Hematopoietic multipotent progenitor cell treated with erythropoietin and hydrocortisone succinate and interleukin-3 and kit ligand, for 8 days (in vitro differentiated cells): ENCODE measurements at regions not wholly inside any gene's neighbourhood (a gene's known extent, or its start where the extent isn't known, plus 50 kb on each side); places are given as distances from the start of the nearest gene placed in this dataset.
"Not testable (repeated sequence)": the region's sequence is repeated elsewhere in the genome, so short reads cannot be mapped to it uniquely, and the experiment has no call there.

Experiments
- DNase-seq: peaks from one replicate; pipeline ENCODE4 v3.0.0-alpha.2; 2015

DNA sequence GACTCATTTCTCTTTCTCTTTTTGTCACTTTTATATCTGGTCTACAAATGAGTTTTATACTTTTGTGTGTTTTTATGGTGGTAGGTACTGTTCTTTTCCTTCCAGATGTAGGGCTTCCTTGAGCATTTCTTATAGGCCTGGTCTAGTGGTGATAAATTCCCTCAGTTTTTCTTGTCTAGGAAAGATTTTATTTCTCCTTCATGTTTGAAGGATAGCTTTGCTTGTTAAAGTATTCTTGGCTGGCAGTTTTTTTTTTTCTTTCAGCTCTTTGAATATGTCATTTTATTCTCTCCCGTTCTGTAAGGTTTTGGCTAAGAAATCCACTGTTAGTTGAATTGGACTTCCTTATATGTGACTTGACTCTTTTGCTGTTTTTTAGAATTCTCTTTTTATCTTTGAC lies 292.7 kb downstream of the RPS24 start:
- DNase-seq = no peak

DNA sequence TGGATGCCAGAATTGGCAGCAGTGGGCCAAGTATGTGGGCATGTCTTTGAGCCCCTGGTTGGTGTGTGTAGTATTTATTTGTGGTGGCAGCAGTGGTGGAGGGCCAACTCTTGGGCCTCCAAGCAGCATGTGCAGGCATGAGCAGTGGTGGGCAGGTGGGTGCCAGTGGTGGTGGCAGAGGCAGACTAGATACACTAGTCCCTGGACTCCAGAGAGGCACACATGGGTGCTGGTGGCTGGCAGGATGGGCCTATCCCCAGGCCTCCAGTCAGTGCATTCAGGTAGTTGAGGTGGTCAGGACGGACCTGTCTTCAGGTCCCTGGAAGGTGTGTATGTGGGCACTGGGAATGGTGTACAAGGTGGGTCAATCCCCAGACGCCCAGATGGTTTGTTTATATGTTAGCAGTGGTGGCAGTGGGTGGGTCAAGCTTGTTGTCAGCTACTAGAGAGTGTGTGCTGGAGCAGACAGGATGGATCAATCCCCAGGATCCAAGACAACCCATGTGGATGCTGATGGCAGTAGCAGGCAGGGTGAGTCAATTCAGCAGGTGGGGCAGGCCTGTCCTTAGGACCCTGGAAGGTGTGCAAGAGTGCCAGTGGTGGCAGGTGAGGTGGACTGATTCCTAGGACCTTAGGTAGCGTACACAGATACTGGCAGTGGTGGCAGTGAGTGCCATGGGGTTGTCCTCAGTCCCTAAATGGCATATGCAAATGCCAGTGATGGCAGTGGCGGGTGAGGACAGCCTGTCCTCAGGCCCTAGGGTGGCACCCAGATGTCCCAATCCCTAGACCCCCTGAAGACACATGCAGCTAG lies 294.3 kb downstream of the RPS24 start:
- no peak for DNase-seq

DNA sequence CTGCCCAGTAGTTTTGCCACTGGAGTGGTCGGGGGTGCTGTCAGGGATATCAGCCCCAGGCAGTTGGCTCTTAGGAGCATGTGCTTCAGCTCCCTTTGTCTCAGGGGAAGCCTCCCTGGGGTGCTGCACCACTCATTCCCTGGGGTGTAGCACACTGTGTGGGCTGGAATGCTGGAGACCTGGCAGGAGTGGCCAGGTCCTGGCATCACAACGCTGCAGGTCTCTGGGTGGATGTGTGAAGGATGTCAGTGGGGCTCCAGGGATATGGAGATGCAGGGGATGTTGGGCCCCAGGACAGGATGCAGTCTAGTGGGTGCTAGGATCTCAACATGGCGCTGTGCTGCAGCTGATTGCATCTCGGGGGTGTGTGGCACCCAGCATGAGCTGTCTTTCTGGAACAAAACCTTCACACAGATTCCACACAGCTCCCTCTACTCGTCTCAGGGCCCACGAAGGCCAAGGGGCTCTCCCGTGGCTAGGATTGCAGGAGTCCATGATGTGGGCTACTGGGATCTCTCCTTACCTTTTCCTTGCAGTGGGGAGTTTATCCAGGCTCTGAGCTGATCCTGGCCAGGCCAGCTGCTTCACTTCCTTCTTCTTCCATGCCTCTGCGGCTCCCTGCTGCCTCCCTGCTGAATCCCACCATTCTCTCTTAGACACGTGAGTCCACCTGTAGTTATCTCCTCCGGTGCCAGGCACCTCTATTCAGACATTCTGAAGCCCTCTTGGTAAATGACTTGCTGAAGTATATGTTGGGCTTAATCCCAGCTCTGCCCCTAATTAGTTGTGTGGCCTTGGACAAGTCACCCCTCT lies 295.1 kb downstream of the RPS24 start:
- no peak for DNase-seq

DNA sequence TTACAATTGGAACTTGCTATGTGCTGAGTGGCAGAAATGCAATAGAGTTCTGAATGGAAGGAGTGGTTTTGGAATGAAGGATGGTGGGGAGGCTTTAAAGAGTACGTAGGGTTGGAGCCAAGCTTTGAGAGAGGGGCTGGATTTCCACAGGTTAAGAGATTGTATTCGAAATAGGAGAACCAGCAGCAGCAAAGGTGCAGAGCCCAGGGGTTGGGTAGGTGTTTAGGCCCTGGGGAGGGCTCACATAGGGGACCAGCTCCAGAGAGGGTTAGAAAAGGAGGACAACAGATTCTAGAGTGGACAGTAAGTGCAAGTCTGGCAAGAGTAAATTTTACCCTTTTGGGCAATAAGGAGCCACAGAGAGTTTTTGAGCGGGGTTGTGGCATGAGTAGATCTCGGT lies 297.2 kb downstream of the RPS24 start:
- DNase-seq = no peak

DNA sequence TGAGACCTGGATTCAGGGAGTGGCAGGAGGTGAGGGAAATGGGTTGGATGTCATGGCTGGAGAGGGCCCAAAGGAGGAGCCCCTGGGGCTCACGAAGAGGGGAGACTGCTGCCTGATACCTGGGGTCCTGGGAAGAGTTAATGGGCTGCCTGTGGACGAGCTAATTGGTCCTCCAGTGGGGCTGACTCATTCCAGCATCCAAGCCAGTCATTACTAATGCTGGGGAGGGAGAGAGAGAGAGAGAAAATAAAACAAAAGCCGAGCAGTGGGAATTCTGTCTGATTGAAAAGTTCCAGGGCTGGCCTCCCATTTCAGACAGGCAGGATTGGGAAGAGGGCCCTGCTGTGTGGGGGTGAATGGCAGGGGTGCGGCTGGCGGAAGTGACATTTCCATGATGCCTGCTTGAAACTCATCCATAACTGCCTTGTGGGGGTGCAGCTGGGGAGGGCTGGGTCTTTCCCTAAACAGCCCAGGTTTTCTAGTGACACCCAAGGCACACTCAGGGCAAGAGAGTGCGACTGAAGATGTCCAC lies 297.8 kb downstream of the RPS24 start:
- no peak for DNase-seq

DNA sequence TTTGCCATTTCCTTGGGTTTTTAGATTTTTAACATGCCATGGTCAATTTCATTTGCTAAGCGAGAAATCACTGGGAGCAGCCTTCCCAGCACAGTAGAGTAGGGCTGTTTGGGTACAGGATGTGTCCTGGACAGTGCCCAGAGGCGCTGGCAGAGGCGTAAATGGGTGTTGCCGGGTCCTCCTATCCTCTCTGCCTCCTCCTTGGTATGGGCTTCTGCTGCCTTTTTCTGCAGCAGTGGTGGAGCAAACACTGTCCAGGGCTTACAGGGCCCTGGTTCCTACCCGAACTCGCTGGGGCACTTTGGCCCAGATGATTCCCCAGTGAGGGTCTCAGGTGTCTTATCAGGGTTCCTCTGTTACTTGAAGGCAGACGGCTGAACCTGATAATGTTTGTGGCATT lies 298.3 kb downstream of the RPS24 start:
- no peak for DNase-seq

DNA sequence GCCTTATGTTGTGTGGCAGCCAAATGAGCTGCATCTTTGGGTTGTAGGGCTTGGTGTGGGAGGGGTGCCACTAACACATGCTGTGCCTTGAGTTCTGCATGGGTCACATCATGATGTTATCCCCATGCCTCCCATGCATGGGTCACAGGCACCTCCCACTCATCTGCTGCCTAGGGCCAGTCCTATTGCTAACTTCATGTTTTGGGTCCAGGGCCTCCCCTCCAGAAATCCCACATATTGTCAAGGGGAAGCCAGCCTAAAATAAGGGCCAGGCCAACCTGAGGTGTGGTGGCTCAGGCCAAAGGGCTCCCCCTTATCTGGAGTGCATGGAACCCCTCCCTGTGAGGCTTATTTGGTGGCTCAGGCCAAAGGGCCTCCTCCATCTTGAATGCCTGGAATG lies 299.0 kb downstream of the RPS24 start:
- no peak for DNase-seq

DNA sequence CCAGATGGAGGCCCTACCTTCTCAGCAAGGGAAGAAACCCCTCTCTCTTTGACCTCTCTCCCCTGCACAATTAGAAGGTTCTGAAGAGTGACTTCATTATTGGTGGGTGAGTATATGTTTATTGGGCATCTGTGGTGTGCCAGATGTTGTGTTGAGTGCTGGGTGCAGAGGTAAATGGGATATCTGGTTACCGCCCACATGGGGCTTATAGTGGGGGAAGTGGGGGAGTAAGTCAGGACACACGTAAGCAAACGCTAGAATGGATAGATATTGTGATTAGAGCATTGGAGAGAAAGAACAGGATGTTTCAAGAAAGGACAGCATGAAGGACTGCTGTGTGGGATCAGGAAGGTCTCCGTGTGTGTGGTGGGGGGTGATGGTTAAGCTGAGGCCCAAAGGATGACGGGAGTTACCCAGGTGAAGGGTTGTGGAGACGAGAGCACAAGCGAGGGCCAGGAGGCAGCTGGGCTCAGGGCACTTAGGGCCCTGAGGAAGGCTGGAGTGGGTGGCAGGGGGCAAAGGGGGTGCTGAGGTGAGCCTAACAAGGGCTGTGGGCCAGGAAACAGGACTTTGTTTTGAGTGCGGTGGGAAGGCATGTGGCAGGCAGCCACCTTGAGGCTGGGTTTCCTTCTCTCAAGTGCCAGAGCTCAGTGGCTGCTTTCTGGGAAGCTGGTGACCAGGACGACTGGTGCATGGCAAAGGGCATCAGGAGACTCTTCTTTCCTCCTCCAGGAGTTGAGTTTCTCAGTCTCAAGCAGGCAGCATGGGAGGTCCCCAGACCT lies 299.9 kb downstream of the RPS24 start:
- DNase-seq = no peak

DNA sequence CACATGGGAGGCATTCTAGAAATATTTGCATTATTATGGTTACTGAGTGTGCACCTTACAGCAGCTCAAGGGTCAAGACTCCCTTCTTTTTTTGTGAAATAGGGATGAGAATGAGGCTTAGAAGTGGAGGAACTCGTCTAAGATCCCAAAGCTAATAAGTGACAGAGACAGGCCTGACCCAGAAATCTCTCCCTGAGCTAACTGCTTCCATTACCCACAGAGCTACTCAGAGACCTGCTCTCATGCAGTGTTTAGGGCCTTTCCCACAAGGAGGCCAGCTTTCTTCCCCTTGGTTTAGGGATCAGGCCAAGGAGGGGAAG lies 301.7 kb downstream of the RPS24 start:
- no peak for DNase-seq

DNA sequence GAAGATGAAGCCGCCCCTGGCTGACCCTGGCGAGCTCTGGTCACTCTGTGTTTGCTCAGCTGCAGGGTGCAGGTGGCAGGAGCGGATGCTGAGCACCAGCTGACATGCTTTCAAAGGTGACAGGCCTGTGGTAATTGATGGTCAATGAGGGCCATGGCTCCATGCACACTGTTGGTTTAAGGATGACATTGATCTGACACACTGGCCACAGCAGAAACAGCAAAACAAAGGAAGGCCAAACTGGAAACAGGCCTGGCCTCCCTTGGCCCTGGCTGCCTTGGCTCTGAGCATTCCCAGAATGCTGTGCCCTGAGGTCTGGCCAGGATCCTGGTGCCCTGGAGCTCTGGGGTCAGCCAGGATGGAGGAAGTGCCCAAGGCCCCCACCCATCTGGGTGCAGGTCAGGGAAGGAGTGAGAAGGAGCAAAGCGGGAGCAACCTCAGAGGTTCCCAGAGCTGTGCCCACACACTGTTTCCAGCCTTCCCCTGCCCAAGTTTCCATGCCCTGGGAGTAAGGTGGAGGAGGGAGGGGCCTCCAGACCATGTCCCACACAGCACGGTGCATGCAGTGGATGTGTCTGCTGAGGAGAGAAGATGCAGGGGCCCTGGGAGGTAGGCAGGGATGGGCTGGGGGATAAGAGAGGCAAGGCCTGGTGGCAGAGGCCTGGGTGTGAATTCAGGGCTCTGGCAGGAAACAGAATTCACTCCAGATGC lies 302.2 kb downstream of the RPS24 start:
- DNase-seq = no peak

DNA sequence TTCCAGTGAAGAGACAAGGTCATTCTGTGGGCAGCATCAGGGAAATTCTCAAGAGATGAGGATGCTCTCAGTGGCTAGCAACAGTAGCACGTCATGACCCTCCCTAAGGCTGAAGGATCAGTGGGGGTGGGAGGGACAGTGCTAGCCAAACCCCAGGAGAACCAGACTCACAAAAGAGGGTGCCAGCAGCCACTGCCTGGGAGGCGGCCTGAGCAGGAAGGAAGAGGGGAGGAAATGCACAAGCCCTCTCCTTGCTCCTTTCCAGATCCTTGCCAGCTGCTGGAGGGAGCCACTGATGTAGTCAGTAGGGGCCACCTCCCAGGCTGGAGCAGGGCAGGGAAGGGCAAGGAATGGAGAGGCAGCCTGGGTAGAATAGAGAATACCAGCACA lies 302.7 kb downstream of the RPS24 start:
- no peak for DNase-seq

DNA sequence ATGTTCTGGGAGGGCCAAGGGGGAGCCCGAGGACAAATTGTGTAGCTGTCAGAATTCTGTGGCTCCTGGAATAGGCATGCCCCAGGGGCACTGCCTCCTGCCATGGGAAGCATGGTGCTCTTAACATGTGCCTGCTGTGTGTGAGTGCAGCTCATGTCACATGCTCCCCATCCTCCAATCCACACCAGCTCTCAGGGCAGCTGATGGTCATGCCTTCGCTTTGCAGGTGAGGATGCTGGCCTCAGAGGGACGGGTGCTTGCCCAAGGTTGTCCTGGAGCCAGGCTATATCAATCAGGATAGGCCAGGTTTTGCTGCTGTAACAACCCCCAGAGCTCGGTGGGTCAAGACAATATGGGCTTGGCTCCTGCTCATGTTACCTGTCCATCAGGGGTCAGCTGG lies 303.4 kb downstream of the RPS24 start:
- no peak for DNase-seq

DNA sequence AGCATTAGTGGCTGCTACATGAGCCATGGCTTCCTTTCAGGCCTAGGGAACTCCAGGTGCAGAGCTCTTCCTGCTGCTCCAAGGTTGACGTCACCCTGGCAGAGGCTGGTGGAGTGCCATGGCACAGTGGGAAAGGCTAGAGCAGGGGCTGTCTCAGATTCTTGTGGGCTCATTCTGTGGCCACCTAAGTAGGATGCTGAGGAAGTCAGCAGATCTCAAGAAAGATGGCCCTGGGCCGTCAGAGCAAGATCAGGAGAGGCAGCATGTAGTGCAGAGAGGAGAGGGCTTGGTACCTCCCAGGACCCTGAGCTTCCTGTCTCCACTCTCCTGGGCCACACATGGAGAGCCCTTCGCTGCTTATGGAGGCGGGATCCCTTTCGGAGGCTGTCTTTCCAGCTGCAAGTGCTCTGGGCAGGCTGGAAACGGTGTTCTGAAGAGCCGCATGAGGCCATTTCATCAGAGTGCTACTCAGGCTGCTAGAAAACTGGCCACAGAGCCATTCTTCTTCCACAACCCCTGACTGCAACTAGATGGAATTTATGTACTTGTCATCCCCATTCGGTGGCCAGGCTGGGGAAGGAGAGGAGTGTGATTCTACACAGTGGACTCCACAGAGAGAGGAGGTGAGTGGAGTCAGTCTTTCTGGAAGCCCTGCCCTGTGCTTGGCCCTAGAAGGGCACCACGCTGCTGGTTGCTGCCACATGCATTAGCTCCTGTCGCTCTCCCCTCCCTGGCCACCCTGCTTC lies 304.2 kb downstream of the RPS24 start:
- no peak for DNase-seq

DNA sequence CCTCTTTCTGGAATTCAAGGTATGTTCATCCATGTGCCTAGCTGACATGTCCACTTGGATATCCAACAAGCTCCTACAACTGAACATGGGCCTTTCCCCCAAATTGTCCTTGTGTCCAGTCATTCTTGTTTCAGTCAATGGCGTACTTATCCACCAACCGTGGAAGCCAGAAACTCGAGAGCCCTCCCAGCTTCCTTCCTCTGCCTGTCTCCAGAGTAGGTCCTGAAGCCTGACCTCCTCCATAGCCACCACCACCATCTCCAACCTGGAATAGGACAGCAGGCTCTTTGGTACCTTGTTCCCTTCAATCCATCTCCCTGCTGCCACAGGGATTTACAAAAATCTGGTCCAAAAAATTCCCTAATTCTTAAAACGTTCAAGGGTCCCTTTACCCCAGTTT lies 305.1 kb downstream of the RPS24 start:
- no peak for DNase-seq

DNA sequence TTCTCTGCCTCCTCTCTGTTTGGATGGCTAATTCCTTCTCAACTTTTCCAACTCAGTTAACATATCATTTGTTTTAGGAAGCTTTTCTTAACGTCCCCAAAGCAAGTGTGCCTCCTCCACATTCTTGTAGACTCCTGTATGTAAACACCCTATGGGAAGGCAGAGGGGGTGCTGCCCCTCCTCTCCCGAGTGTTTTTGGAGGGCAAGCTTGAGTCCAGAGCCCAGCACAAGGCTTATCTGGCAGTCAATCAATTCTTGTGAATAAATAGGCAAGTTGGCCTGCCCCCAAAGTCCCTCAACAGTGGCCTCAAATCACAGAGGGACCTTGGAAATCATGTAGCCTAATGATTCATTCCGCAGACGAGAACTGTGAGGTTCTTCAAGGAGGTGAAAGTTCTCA lies 305.6 kb downstream of the RPS24 start:
- DNase-seq = no peak

DNA sequence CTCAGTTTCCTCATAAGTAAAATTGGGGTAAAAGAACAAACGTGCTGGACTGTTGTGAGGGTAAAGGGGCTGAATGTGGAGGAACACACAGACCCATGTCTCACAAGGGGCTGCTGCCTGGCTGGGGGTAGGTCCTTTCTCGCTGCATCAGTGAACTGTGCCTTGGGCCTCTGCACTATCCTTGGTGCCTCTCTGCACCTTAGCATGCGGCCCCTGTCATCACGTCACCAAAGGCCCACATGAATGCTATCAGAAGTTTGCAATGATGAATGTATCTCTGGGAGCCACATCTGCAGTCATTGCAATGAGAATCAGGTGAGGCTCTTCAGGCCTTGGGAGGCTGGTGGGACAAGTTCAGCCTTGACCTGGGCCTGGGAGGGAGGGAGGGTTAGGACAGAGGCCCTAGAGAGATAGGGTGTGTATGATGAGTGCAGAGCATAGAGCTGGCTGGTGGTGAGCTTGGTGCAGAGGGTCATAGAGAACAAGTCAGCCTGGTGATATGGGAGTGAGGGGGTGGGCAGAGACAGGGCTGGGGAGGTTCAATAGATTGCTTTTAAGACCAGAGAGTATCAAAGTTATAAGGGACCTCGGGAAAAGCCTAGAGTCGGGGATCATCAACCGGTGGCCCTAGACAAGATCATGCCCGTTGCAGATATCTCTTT lies 308.4 kb downstream of the RPS24 start:
- no peak for DNase-seq

DNA sequence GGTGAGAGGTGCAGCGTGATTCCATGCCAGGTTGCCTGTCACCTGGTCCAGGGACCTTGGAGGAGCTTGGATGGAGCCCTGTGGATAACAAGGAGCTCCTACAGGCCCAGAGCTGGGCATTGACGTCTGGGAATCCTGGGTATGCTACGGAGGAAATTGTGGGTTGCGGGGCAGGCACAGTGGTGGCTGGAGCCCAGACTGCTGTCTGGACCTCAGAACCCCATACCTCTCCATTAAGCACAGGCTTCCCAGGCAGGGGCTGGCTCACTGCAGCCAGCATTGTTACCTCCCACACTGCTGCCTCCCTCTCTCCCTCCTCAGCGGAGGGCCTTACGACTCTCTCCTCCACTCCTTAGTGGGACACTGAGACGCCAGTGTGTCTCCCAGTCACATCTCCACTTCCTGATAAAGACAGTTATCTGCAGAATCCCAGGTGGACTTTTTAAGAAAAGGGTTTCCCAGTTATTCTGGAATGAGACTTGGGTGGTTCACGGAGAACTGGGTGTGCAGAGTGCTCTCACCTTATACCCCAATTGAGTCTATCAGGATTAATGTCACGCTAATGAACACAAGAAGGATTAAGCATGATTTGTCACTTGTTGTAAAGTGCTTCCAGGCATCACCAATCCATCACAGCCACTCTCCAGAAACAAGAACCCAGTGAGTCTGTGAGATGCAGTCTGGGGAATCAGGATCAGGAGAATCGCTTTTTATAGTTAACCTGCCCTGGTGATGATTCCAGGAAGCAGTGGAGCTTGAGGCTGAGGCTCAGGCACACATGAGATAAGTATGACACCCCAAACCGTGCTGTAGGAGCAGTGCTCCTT lies 309.4 kb downstream of the RPS24 start:
- DNase-seq = no peak

DNA sequence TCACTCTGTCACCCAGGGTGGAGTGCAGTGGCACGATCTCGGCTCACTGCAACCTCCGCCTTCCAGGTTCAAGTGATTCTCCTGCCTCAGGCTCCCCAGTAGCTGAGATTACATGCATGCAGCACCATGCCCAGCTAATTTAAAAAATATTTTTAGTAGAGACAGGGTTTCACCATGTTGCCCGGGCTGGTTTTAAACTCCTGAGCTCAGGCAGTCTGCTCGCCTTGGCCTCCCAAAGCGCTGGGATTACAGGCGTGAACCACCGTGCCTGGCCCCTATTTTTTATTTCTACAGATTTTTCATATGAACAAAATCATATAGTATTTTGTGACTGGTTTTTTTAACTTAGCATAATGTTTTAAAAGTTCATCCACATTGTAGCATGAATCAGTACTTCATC lies 310.6 kb downstream of the RPS24 start:
- not testable (repeated sequence) for DNase-seq

DNA sequence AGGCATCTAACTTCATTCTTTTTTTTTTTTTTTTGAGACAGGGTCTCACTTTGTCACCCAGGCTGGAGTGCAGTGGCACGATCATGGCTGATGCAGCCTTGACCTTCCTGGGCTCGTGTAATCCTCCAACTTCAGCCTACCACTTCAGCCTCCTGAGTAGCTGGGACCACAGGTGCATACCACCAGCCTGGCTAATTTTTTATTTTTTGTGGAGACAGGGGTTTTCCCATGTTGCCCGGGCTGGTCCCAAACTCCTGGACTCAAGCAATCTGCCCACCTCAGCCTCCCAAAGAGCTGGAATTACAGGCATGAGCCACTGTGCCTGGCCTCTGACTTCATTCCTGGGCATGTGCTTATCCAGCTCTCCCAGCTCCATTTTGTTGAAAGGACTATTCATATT lies 311.9 kb downstream of the RPS24 start:
- DNase-seq = not testable (repeated sequence)

DNA sequence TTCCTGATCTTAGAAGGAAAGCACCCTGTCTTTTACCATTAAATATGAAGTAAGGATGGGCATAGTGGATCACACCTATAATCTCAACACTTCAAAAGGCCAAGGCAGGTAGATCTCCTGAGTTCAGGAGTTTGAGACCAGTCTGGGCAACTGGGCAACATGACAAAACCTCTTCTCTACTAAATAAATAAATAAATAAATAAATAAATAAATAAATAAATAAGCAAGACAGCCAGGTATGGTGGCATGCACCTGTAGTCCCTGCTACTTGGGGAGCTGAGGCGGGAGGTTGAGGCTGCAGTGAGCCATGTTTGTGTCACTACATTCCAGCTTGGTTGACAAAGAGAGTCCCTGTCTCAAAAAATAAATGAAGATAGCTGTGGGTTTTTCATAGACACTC lies 313.1 kb downstream of the RPS24 start:
- no peak for DNase-seq
